ENCODE measurements at regions not wholly inside any gene's neighbourhood (a gene's known extent, or its start where the extent isn't known, plus 50 kb on each side); places are given as distances from the start of the nearest gene placed in this dataset.

DNA sequence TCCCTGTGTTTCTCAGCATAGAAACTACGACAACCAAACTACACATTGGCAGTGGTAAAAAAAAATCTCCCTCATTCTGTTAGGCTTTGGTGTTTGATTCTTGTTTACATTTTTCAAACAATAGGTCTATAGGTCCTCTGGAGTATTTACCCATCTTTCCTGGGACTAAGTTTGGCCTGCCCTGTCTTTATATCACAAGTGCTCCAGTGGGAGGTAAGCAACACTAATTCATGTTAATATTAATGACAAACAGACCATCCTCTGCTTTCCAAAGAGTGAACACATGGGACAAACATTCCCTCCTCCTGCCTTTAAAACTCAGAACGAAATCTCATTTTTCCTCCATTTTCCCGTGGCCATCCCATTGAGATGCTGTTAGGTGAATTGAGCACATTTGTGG is 514.1 kb upstream of the INTU start:
- TF ChIP-seq, protein P1, sequence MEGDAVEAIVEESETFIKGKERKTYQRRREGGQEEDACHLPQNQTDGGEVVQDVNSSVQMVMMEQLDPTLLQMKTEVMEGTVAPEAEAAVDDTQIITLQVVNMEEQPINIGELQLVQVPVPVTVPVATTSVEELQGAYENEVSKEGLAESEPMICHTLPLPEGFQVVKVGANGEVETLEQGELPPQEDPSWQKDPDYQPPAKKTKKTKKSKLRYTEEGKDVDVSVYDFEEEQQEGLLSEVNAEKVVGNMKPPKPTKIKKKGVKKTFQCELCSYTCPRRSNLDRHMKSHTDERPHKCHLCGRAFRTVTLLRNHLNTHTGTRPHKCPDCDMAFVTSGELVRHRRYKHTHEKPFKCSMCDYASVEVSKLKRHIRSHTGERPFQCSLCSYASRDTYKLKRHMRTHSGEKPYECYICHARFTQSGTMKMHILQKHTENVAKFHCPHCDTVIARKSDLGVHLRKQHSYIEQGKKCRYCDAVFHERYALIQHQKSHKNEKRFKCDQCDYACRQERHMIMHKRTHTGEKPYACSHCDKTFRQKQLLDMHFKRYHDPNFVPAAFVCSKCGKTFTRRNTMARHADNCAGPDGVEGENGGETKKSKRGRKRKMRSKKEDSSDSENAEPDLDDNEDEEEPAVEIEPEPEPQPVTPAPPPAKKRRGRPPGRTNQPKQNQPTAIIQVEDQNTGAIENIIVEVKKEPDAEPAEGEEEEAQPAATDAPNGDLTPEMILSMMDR (IDR thresholded peaks at IDR 0.05): no peak
- TF ChIP-seq EP300 (IDR thresholded peaks at IDR 0.05) (no peak), POLR2A (IDR thresholded peaks at IDR 0.05) (no peak)
